Memory B cell (primary cell): ENCODE measurements at regions not wholly inside any gene's neighbourhood (a gene's known extent, or its start where the extent isn't known, plus 50 kb on each side); places are given as distances from the start of the nearest gene placed in this dataset.

Experiments used
- ATAC-seq: fragments of 150-1000 bp; cut with Tn5 transposase; 2 replicates; pipeline ENCODE4 v1.10.0; 2021; ENCODE audit warnings: low read depth, mild to moderate bottlenecking, moderate library complexity
- DNase-seq, 2 donors: peaks; one replicate each; pipeline ENCODE4 v3.0.0; 2022; ENCODE audit warnings: low spot score in 2 of 2
- H3K27ac Mint-ChIP-seq: one replicate; pipeline ENCODE4 v1.8.0; 2022; ENCODE audit warnings: mild to moderate bottlenecking, moderate library complexity, mixed read lengths
- H3K27me3 Mint-ChIP-seq: one replicate; pipeline ENCODE4 v1.8.0; 2022; ENCODE audit warnings: mixed read lengths
- H3K36me3 Mint-ChIP-seq: one replicate; pipeline ENCODE4 v1.8.0; 2022; ENCODE audit warnings: mild to moderate bottlenecking, mixed read lengths
- H3K4me1 Mint-ChIP-seq: one replicate; pipeline ENCODE4 v1.8.0; 2022; ENCODE audit warnings: mixed read lengths
- H3K4me3 Mint-ChIP-seq: one replicate; pipeline ENCODE4 v1.8.0; 2022; ENCODE audit warnings: mild to moderate bottlenecking, moderate library complexity, mixed read lengths
- H3K9me3 Mint-ChIP-seq: one replicate; pipeline ENCODE4 v1.8.0; 2022; ENCODE audit warnings: mixed read lengths

DNA sequence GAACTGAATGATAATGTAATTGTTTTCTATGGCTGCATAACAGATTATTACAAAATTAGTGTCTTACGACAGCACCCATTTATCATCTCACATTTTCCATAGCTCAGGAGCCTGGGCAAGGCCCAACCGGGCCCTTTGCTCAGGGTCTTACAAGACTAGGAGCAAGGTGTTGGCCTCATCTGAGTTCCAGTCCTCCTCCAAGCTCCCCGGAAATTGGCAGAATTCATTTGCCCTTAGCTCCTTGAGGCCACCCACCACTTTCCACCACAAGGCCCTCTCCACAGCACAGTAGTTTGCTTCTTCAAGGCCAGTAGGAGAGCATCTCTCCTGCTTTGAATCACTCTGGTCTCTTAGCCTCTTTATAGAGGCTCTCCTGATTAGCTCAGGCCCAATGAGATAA, 89.2 kb upstream of the SALL3 start:
- ATAC-seq: no peak

DNA sequence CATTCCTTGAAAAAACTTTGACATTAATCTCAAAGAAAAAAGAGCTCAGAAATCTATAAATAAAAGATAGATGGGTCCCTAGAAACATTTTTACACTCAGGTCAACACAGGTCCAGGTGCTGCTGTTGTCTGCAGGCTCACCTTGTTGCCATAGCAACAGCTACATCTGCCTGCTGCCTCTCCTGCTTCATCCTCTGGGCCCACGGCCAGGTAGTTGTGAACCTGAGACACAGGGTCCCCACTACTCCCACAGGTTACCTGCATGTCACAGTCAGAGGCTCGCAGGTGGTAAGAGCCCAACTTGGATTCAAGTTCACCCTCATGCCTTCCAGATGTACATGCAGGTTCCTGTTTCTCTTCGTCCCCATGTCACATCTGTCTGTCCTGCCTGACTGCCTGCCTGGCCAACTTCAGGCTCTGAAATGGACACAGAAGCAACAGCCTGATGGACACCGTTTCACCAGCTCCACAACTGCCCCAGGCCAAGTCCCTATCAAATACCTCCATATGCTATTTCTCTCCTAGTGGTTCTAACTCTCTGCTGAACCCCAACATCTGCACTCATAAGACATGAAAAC, 88.3 kb upstream of the SALL3 start:
- ATAC-seq (no peak), DNase-seq (no peak)
- Mint-ChIP-seq H3K27me3 (no peaks in the 10 kb centered on the region), H3K36me3 (peaks cover 3% of the 10 kb centered on the region), H3K27ac (no peak overlapping the region), H3K4me1 (no peaks in the 10 kb centered on the region), H3K4me3 (no peak overlapping the region), H3K9me3 (peaks cover 24% of the 10 kb centered on the region)

More for the DNA sequence above, 89.2 kb upstream of the SALL3 start:
- Mint-ChIP-seq H3K36me3 (peaks cover 3% of the 10 kb centered on the region), H3K27ac (no peak overlapping the region), H3K9me3 (peaks cover 28% of the 10 kb centered on the region), H3K4me1 (no peaks in the 10 kb centered on the region), H3K4me3 (no peak overlapping the region), H3K27me3 (no peaks in the 10 kb centered on the region)
- no peak for DNase-seq

- Mint-ChIP-seq H3K27me3 (no peaks in the 10 kb centered on the region), H3K9me3 (peaks cover 17% of the 10 kb centered on the region), H3K4me1 (no peaks in the 10 kb centered on the region), H3K27ac (no peak overlapping the region), H3K36me3 (peaks cover 3% of the 10 kb centered on the region), H3K4me3 (no peak overlapping the region)
- ATAC-seq: no peak
- no peak for DNase-seq
These were observed 87.4 kb upstream of the SALL3 start for GRCh38 chr18:78892177-78892576.

GRCh38 chr18:78892721-78893120, 86.9 kb upstream of the SALL3 start:
- Mint-ChIP-seq H3K4me1 (no peaks in the 10 kb centered on the region), H3K9me3 (peaks cover 13% of the 10 kb centered on the region), H3K27ac (no peak overlapping the region), H3K27me3 (no peaks in the 10 kb centered on the region), H3K4me3 (no peak overlapping the region), H3K36me3 (peaks cover 3% of the 10 kb centered on the region)
- ATAC-seq: no peak
- DNase-seq: no peak

DNA sequence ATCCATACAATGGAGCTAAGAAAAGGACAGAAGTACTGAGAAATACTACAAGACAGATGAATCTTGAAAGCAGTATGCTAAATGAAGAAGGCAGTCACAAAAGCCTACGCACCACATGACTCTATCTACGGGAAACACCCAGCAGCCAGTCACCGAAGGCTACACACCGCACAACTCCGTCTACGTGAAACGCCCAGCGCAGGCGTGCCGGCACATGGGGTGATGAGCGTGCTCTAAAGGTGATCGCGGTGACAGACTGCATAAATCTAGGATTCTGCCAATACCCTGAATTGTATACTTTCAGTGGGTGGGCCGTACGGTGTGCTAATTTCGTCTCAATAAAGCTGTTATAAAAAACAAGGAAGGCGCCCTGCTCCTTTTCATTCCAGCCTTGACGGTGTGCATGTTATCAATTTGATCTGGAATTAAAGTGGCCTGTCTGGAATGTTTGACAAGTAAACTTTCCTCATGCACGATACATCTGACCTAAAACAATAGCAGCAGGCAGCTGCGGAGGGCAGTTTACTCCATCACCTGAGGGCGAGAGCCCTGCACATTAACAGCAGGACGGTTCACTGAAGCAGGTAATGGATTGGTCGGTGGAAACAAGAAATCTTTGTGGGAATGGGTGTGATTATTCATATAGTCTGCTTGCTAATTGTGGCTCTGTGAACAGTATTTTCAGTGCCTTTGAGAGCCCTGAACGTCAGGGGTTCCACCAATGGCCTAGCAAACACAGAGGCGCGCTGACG, 86.2 kb upstream of the SALL3 start:
- DNase-seq: no peak
- Mint-ChIP-seq H3K9me3 (peaks cover 13% of the 10 kb centered on the region), H3K4me3 (no peak overlapping the region), H3K36me3 (peaks cover 3% of the 10 kb centered on the region), H3K27ac (no peak overlapping the region), H3K4me1 (no peaks in the 10 kb centered on the region), H3K27me3 (no peaks in the 10 kb centered on the region)
- ATAC-seq: no peak

DNA sequence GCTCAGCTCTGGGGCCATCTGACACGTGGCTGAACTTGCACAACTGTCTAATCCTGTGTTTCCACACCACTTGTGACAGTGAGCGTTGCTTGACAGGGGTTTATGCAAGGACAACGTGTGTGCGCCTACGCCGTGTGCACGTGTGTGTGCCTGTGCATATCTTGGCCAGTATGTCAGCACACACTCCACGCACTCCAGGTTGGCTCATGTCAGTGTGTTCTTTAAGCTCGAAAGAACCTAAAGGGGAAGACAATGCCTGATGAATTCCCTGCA, 85.6 kb upstream of the SALL3 start:
- DNase-seq (no peak), ATAC-seq (no peak)
- H3K27me3 Mint-ChIP-seq: no peaks in the 10 kb centered on the region

DNA sequence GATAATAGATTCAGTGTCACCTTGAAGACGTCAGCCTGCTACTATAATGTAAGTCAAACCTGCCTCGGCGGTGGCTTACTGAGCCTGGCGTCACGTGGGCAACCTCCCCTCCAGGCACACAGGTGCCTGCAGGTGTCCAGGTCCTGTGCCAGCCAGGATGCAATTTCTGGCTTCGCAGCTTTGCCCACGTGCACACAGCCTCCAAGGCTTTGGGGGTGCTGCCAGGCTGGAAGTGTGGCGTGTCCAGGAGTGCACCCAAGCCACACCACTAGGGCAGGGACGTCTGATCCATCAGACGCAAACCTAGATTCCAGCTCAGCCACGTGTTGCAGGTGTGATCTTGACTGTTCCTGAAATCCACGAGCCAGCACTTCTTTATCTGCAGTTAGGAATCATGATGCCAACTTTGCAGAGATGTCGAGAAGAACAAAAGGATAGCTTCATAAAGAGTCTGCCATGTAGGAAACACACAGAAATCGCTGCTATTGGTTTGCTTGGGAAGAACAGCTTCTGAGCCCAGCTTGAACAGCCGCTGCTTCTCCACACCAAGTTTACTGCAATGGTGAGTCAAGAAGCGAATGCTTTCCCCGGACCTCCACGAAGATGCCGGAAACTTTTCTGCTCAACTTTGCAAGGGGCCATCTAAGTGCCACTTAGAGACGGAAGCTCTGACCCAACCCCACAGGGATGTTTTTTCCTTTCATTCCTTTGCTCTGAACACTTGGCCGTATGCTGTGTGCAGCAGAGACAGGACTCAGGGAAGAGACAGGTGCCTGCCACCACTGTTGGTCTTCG, 84.2 kb upstream of the SALL3 start:
- H3K27me3 Mint-ChIP-seq: no peaks in the 10 kb centered on the region
- H3K4me1 Mint-ChIP-seq: no peaks in the 10 kb centered on the region
- DNase-seq (no peak), ATAC-seq (no peak)
- H3K4me3 Mint-ChIP-seq: no peak overlapping the region
- no peak overlapping the region for H3K27ac Mint-ChIP-seq
- H3K9me3 Mint-ChIP-seq: peaks cover 5% of the 10 kb centered on the region
- no peaks in the 10 kb centered on the region for H3K36me3 Mint-ChIP-seq

More for the DNA sequence above, 85.6 kb upstream of the SALL3 start:
- H3K4me3 Mint-ChIP-seq: no peak overlapping the region
- H3K4me1 Mint-ChIP-seq: no peaks in the 10 kb centered on the region
- H3K36me3 Mint-ChIP-seq: peaks cover 3% of the 10 kb centered on the region
- H3K27ac Mint-ChIP-seq: no peak overlapping the region
- H3K9me3 Mint-ChIP-seq: peaks cover 10% of the 10 kb centered on the region

DNA sequence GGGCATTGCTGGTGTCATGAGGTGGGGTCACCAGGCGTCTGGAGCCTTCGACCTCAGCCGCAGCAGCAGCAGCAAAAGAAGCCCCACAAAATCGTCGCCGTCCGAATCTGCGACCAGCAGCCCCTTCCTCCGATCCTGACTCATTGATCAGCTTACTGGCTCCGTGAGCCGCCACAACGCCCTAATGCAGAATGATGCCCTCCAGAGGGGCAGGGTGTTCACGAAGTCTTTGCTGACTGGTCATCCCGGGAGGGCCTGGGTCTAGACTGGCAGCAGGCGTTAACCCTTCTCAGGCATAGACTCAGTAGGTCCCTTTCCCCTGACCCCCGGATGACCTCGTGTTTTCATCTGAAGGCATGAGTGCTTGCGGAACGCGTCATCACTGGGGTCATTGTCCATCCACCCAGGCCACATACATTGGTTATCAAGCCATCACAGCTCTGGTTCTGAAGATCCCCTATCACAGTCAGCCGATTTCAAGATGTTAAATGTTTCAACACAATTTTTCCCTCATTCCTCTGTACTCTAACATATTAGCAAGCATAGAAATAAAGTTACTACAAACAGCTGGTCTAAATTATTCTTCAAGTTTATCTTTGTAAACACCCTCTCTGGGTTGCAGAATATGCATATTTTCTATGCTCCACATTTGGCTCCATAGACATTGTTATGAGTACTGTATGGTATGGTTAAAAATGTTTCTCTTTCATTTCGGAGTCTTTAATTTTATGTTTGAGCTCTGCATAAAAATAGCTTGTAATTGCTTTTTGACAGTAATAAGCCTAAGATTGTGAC, 83.3 kb upstream of the SALL3 start:
- Mint-ChIP-seq H3K27me3 (no peaks in the 10 kb centered on the region), H3K9me3 (peaks cover 5% of the 10 kb centered on the region), H3K27ac (no peak overlapping the region), H3K4me1 (no peaks in the 10 kb centered on the region), H3K4me3 (no peak overlapping the region), H3K36me3 (no peaks in the 10 kb centered on the region)
- DNase-seq (no peak), ATAC-seq (no peak)

DNA sequence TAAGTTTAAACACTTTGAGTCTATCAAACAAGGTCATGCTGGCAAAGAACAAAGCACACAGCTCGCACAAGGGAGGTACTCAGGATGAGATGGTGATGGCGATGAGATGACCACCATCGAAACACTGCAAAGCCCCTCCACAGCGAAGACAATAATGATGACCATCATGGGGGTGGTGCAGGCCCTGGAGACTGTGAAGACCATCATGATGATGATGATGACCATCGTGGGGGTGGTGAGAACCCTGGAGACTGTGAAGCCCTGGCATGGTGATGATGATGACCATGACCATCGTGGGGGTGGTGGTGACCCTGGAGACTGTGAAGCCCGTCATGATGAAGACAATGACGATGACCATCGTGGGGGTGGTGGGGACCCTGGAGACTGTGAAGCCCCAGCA, 81.6 kb upstream of the SALL3 start:
- peaks cover 7% of the 10 kb centered on the region for H3K9me3 Mint-ChIP-seq
- DNase-seq (no peak), ATAC-seq (no peak)
- no peaks in the 10 kb centered on the region for H3K36me3 Mint-ChIP-seq
- peaks cover 6% of the 10 kb centered on the region for H3K27me3 Mint-ChIP-seq
- H3K27ac Mint-ChIP-seq: no peak overlapping the region
- H3K4me1 Mint-ChIP-seq: no peaks in the 10 kb centered on the region
- no peak overlapping the region for H3K4me3 Mint-ChIP-seq

GRCh38 chr18:78898635-78899034, 81.0 kb upstream of the SALL3 start:
- H3K27ac Mint-ChIP-seq: no peak overlapping the region
- H3K36me3 Mint-ChIP-seq: no peaks in the 10 kb centered on the region
- peaks cover 6% of the 10 kb centered on the region for H3K27me3 Mint-ChIP-seq
- H3K4me1 Mint-ChIP-seq: no peaks in the 10 kb centered on the region
- peaks cover 7% of the 10 kb centered on the region for H3K9me3 Mint-ChIP-seq
- no peak for ATAC-seq
- DNase-seq: no peak
- no peak overlapping the region for H3K4me3 Mint-ChIP-seq

DNA sequence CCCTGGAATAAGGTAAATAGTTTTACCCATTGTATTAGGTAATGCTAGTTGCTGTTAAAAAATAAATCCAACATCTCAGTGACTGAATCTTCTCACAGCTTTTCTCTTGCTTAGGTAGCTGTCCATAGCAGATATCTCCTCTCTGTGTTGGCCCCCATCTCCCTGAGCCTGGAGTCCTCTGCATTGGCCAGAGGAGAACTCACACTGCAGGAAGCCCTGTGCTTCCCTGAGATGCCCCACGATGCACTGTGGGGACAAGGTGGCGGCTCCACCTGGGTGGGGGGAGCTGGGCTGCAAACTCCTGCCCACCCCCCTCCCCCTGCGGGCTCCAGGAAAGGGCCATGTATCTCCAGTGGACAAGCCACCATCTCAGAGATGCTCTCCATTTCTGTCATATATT, 80.4 kb upstream of the SALL3 start:
- H3K27ac Mint-ChIP-seq: no peak overlapping the region
- H3K36me3 Mint-ChIP-seq: no peaks in the 10 kb centered on the region
- H3K4me1 Mint-ChIP-seq: no peaks in the 10 kb centered on the region
- peaks cover 7% of the 10 kb centered on the region for H3K9me3 Mint-ChIP-seq
- no peak for DNase-seq
- peaks cover 6% of the 10 kb centered on the region for H3K27me3 Mint-ChIP-seq
- no peak for ATAC-seq
- no peak overlapping the region for H3K4me3 Mint-ChIP-seq

DNA sequence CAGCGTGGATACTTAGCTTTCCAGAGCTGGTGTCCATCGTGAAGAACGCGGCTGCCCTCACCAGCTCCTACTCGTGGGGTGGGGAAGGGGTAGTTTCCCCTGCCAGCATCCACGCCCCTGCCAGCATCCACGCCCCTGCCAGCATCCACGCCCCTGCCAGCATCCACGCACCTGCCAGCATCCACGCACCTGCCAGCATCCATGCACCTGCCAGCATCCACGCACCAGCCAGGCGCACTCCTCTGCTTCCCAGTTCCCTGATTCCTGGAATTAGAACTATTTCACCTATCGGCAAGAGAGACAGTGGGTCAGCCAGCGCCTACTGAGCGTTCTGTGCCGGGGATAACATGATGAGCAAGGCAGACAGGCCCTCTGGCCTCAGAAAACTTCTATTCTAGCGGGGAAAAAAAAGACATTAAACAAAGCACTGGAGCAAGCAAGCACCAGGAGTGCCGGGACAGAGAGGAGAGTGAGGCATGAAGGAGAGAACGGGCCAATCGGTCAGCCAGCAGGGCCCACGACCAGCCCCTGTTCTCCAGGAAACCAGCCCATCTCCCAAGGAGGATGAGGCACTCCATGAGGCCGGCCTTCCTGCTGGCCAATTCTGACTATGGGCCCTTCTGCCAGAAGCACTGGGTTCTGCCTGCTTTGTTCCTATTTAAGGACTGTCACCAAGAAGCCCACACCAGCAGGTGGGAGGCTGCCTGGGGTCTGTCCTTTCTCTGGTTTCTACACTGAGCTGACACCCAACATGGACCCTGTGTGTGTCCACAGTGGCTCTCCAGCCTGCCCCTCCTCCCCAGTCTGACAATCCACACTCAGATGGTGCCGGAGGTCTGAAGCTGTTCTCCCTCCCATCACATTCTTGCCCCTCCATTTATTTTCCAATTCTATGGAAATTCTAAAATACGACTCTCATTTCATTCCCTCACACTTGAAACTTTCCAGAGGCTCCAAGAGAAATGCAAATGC, 78.4 kb upstream of the SALL3 start:
- H3K4me1 Mint-ChIP-seq: no peaks in the 10 kb centered on the region
- peaks cover 7% of the 10 kb centered on the region for H3K9me3 Mint-ChIP-seq
- no peak overlapping the region for H3K27ac Mint-ChIP-seq
- ATAC-seq: no peak
- peaks cover 6% of the 10 kb centered on the region for H3K27me3 Mint-ChIP-seq
- DNase-seq: no peak
- no peak overlapping the region for H3K4me3 Mint-ChIP-seq
- H3K36me3 Mint-ChIP-seq: no peaks in the 10 kb centered on the region
